PFSK-1 (cell line): ENCODE measurements at regions not wholly inside any gene's neighbourhood (a gene's known extent, or its start where the extent isn't known, plus 50 kb on each side); places are given as distances from the start of the nearest gene placed in this dataset.

Experiments used
- POLR2AphosphoS5 ChIP-seq: IDR thresholded peaks from 2 replicates; pipeline ENCODE4 v1.6.1; 2012; ENCODE audit warnings: low read depth, mild to moderate bottlenecking, control low read depth, low read length, moderate library complexity
- SIN3A ChIP-seq: IDR thresholded peaks from 2 replicates; pipeline ENCODE4 v1.6.1; 2012; ENCODE audit warnings: mild to moderate bottlenecking, low read length, moderate library complexity, borderline replicate concordance; ENCODE audit not compliant: insufficient read depth
- TAF1 ChIP-seq: IDR thresholded peaks from 2 replicates; pipeline ENCODE4 v1.6.1; 2012; ENCODE audit warnings: low read length, control low read depth, borderline replicate concordance; ENCODE audit not compliant: insufficient read depth
- TF ChIP-seq, protein P1 (sequence below), 2 experiments: IDR thresholded peaks; 2 replicates each; pipeline versions ENCODE4 v1.6.1 to v1.8.0; 2011 to 2012; ENCODE audit warnings: low read depth in 2 of 2, low read length in 2 of 2, control low read depth in 1 of 2, inconsistent platforms in 1 of 2, mild to moderate bottlenecking in 1 of 2, moderate library complexity in 1 of 2; ENCODE audit not compliant: insufficient read depth in 1 of 2

DNA sequence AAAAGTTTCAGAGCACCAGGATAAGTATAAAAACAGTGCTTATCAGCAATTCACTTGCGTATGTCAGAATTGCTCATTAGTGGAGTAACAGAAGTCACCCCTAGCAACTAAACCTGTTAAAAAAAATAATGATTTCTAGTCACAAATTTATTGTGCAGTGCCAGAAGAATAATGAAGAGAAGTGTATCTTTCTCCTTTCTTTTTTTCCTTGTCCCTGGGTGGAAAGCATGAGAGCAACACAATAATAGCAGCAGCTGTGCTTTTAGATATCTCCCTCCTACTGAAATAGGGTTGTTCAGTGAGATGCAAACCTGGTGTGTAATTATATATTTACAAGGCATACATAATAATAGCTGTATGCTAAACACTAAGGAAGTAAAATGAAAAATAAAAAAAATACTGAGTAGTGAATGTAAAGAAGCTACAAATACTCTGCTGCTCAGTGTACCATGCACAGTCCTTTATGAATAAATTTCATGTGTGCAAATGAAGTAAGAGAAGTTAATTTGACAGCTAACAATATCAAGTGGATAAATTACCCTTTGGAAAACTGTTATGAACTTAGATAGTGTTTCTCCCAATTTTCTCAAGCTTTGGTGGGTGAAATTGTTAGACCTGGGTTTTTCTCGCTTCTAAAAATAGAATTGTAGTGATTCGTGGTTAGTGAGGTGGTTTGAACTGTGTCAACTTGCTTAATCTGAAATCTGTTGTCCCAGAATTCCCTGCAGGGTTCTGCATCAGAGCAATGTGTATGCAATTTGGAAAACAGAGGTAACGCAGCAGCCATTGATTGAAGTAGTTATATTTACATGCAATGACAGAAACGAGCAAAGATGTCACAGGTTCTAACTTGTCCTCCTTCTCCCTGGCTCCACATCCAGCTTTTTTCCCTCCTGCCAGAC lies 125.7 kb upstream of the NDST3 start:
- no peak for TF ChIP-seq SIN3A
- no peak for TF ChIP-seq TAF1
- TF ChIP-seq POLR2AphosphoS5 = no peak
- TF ChIP-seq, protein P1, sequence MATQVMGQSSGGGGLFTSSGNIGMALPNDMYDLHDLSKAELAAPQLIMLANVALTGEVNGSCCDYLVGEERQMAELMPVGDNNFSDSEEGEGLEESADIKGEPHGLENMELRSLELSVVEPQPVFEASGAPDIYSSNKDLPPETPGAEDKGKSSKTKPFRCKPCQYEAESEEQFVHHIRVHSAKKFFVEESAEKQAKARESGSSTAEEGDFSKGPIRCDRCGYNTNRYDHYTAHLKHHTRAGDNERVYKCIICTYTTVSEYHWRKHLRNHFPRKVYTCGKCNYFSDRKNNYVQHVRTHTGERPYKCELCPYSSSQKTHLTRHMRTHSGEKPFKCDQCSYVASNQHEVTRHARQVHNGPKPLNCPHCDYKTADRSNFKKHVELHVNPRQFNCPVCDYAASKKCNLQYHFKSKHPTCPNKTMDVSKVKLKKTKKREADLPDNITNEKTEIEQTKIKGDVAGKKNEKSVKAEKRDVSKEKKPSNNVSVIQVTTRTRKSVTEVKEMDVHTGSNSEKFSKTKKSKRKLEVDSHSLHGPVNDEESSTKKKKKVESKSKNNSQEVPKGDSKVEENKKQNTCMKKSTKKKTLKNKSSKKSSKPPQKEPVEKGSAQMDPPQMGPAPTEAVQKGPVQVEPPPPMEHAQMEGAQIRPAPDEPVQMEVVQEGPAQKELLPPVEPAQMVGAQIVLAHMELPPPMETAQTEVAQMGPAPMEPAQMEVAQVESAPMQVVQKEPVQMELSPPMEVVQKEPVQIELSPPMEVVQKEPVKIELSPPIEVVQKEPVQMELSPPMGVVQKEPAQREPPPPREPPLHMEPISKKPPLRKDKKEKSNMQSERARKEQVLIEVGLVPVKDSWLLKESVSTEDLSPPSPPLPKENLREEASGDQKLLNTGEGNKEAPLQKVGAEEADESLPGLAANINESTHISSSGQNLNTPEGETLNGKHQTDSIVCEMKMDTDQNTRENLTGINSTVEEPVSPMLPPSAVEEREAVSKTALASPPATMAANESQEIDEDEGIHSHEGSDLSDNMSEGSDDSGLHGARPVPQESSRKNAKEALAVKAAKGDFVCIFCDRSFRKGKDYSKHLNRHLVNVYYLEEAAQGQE (IDR thresholded peaks at IDR 0.05; ENCODE audit: insufficient read depth in 1 of 2, low read depth in 2 of 2, low read length in 2 of 2) = no peak
